Neutrophil (primary cell): ENCODE measurements at regions not wholly inside any gene's neighbourhood (a gene's known extent, or its start where the extent isn't known, plus 50 kb on each side); places are given as distances from the start of the nearest gene placed in this dataset.

Experiments
- H3K27ac ChIP-seq: fragments of 200-600 bp; sonication (generic); 2 replicates; pipeline ENCODE4 v1.5.1; 2016; ENCODE audit warnings: mild to moderate bottlenecking, moderate library complexity
- H3K27me3 ChIP-seq: fragments of 200-600 bp; sonication (generic); 2 replicates; pipeline ENCODE4 v1.6.0; 2016; ENCODE audit warnings: mild to moderate bottlenecking
- H3K36me3 ChIP-seq: fragments of 200-600 bp; sonication (generic); 2 replicates; pipeline ENCODE4 v1.5.1; 2017
- H3K4me1 ChIP-seq, 2 experiments: fragments of 200-600 bp in 1 of 2; sonication (generic) in 1 of 2; 1 replicate in 1 of 2; 2 replicates in 1 of 2; pipeline versions ENCODE4 v1.5.1 to v1.6.1; 2013 to 2016; ENCODE audit warnings: low read depth in 1 of 2, low read length in 1 of 2, mild to moderate bottlenecking in 1 of 2, moderate library complexity in 1 of 2; ENCODE audit not compliant: control insufficient read depth in 1 of 2, insufficient read depth in 1 of 2
- H3K4me3 ChIP-seq, 2 experiments: fragments of 200-600 bp in 1 of 2; sonication (generic) in 1 of 2; 1 replicate in 1 of 2; 2 replicates in 1 of 2; pipeline ENCODE4 v1.5.1; 2013 to 2016; ENCODE audit warnings: low read depth in 1 of 2, low read length in 1 of 2, mild to moderate bottlenecking in 1 of 2, moderate library complexity in 1 of 2
- H3K9me3 ChIP-seq: fragments of 200-600 bp; sonication (generic); 2 replicates; pipeline ENCODE4 v1.5.1; 2016
- CTCF ChIP-seq: fragments of 200-600 bp; sonication (generic); IDR thresholded peaks from 2 replicates; pipeline ENCODE4 v1.5.1; 2016; ENCODE audit warnings: antibody characterized with exemption

GRCh38 chr6:120026791-120027190 lies 677.2 kb upstream of the MAN1A1 start:
- H3K27ac ChIP-seq = no peak overlapping the region
- no peak for TF ChIP-seq CTCF

GRCh38 chr6:120010075-120010474 lies 660.5 kb upstream of the MAN1A1 start:
- Histone ChIP-seq H3K4me1 (no peaks in the 10 kb centered on the region), H3K4me3 (no peak overlapping the region), H3K9me3 (no peaks in the 10 kb centered on the region), H3K27ac (no peak overlapping the region), H3K27me3 (no peaks in the 10 kb centered on the region), H3K36me3 (no peaks in the 10 kb centered on the region)
- TF ChIP-seq CTCF = no peak

More at GRCh38 chr6:120026791-120027190, 677.2 kb upstream of the MAN1A1 start:
- Histone ChIP-seq H3K4me1 (no peaks in the 10 kb centered on the region), H3K9me3 (no peaks in the 10 kb centered on the region), H3K4me3 (no peak overlapping the region), H3K36me3 (no peaks in the 10 kb centered on the region), H3K27me3 (no peaks in the 10 kb centered on the region)

- no peak overlapping the region for H3K4me3 ChIP-seq
- no peaks in the 10 kb centered on the region for H3K4me1 ChIP-seq
- TF ChIP-seq CTCF = no peak
- H3K27me3 ChIP-seq = no peaks in the 10 kb centered on the region
- H3K9me3 ChIP-seq = no peaks in the 10 kb centered on the region
- no peaks in the 10 kb centered on the region for H3K36me3 ChIP-seq
- no peak overlapping the region for H3K27ac ChIP-seq
Measured at GRCh38 chr6:120005292-120005976, 655.9 kb upstream of the MAN1A1 start.

GRCh38 chr6:119986934-119987549 lies 637.5 kb upstream of the MAN1A1 start:
- H3K27me3 ChIP-seq = no peaks in the 10 kb centered on the region
- TF ChIP-seq CTCF = no peak
- H3K4me3 ChIP-seq = no peak overlapping the region
- H3K4me1 ChIP-seq = no peaks in the 10 kb centered on the region
- no peaks in the 10 kb centered on the region for H3K9me3 ChIP-seq
- no peaks in the 10 kb centered on the region for H3K36me3 ChIP-seq
- no peak overlapping the region for H3K27ac ChIP-seq

- Histone ChIP-seq H3K27ac (no peak overlapping the region), H3K4me1 (no peaks in the 10 kb centered on the region), H3K36me3 (no peaks in the 10 kb centered on the region), H3K27me3 (no peaks in the 10 kb centered on the region), H3K9me3 (no peaks in the 10 kb centered on the region), H3K4me3 (no peak overlapping the region)
- no peak for TF ChIP-seq CTCF
Measured at GRCh38 chr6:119985952-119986736, 636.6 kb upstream of the MAN1A1 start.
